Activated T-helper 17 cell treated with anti-CD3 and anti-CD28 coated beads, Interleukin-2, amount 50 U/mL, for 72 hours (primary cell): ENCODE measurements at regions not wholly inside any gene's neighbourhood (a gene's known extent, or its start where the extent isn't known, plus 50 kb on each side); places are given as distances from the start of the nearest gene placed in this dataset.
"Not testable (repeated sequence)": the region's sequence is repeated elsewhere in the genome, so short reads cannot be mapped to it uniquely, and the experiment has no call there.

ENCODE experiments used
- ATAC-seq: fragments of 150-1000 bp; cut with Tn5 transposase; replicated peaks from 2 replicates; pipeline ENCODE4 v1.10.0; 2021; ENCODE audit warnings: mild to moderate bottlenecking, moderate library complexity
- H3K27ac Mint-ChIP-seq: one replicate; pipeline ENCODE4 v1.8.0; 2022; ENCODE audit warnings: mixed read lengths
- H3K27me3 Mint-ChIP-seq: one replicate; pipeline ENCODE4 v1.8.0; 2022; ENCODE audit warnings: mixed read lengths
- H3K36me3 Mint-ChIP-seq: one replicate; pipeline ENCODE4 v1.8.0; 2022; ENCODE audit warnings: low read depth, mild to moderate bottlenecking, mixed read lengths
- H3K4me1 Mint-ChIP-seq: one replicate; pipeline ENCODE4 v1.8.0; 2022; ENCODE audit warnings: mixed read lengths
- H3K4me3 Mint-ChIP-seq: one replicate; pipeline ENCODE4 v1.8.0; 2022; ENCODE audit warnings: mild to moderate bottlenecking, mixed read lengths
- H3K9me3 Mint-ChIP-seq: one replicate; pipeline ENCODE4 v1.8.0; 2022; ENCODE audit warnings: mixed read lengths

DNA sequence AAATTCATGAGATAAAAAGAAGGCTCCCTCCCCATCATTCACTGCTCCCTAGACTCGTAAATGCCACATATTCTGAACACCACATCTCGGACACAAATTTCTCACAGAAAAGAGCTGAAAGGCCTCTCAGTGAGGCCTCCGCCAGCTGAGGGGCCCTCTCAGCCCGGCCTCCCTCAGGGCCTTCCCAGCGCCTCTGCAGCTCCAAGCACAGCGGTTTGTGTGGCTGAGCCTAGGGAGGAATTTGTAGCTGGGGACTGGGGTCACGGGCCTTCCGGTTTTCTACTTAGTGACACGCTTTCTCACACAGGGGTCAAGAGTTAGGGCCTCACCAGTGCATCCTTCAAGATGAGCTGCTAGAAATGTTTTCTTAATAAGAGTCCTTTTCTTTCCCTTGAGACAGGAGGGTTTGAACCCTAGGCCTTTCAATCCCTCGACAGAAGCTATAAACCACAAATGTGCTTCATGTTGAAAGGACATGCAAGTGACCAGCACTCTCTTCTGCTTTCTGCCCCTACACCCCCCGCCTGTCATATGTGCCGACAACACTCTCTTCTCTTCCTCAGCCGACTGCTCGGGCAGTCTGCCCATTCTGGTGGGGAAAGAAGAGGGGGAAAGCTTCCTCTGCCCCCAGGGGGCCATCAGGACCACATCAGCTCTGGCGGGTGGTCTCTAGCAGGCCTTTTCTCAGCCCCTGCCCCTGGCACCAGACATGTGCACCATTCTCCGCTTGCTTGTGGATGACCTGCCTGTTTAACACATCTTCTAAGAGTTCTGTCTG is 104.9 kb downstream of the CHIC2 start:
- Mint-ChIP-seq H3K36me3 (no peaks in the 10 kb centered on the region), H3K4me3 (no peak overlapping the region), H3K27me3 (no peaks in the 10 kb centered on the region), H3K9me3 (no peaks in the 10 kb centered on the region), H3K4me1 (no peaks in the 10 kb centered on the region), H3K27ac (no peak overlapping the region)
- no peak for ATAC-seq

DNA sequence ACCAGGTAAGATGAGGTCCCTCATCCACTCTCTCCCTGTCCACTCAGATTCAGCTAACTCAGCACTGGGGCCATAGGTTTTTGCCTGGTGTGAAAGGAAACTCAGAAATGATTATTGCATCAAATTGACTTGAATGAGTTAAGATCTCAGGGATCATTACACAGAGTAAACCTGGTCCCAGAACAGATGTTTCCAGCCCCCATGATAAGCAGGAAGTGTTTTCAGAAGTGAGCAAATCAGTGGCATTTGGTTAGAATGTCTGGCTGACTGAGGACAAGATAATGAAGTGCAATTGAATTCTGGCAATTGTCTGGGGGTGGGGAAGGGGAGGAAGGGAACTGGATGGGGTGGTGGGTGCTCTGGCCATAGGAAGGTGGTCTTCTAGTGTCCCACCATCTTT is 108.0 kb downstream of the CHIC2 start:
- ATAC-seq, result no peak
- no peaks in the 10 kb centered on the region for H3K36me3 Mint-ChIP-seq
- H3K4me3 Mint-ChIP-seq, result no peak overlapping the region
- H3K9me3 Mint-ChIP-seq, result no peaks in the 10 kb centered on the region
- no peaks in the 10 kb centered on the region for H3K27me3 Mint-ChIP-seq
- H3K4me1 Mint-ChIP-seq, result no peaks in the 10 kb centered on the region
- H3K27ac Mint-ChIP-seq, result no peak overlapping the region

DNA sequence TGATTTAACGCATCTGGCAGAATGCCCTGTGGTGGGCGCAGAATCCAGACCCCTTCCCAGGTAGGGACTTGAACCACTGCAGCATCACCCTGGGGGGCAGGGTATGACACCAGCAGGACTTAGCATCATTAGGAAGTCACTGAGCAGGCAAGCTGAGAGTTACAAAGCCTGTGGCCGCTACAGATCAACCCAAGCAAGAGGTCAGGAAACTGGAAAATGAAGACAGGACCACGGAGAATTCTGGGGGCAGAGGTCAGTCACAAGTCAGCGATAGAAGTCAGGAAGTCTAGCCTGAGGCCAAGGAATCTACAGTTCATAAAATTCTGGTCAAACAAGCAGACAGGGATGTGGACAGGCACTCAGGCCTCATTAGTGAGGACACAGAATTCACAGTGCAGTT is 108.4 kb downstream of the CHIC2 start:
- H3K27me3 Mint-ChIP-seq, result no peaks in the 10 kb centered on the region
- ATAC-seq, result no peak
- no peak overlapping the region for H3K27ac Mint-ChIP-seq
- no peaks in the 10 kb centered on the region for H3K4me1 Mint-ChIP-seq
- no peaks in the 10 kb centered on the region for H3K9me3 Mint-ChIP-seq
- no peaks in the 10 kb centered on the region for H3K36me3 Mint-ChIP-seq
- H3K4me3 Mint-ChIP-seq, result no peak overlapping the region

DNA sequence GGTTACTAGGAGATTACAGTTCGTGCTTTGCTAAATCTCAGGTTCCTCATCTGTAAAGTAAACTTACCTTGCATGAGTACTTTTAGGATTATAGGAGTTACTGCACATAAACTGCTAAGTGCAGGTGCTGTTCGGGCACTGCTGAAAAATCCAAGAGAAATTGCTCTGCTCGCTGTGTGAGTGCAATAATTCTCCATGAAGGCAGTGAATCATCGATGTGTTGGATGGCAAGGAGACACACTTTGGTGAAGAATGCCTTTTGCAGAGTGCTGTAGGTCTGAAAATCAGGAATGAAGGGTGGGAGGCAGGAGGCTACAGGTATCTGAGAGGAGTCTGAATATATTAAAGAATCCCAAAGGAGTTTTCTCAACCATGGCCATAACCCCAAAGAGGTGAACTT is 113.0 kb downstream of the CHIC2 start:
- H3K4me1 Mint-ChIP-seq, result no peaks in the 10 kb centered on the region
- H3K36me3 Mint-ChIP-seq, result no peaks in the 10 kb centered on the region
- H3K27me3 Mint-ChIP-seq, result peaks cover 4% of the 10 kb centered on the region
- no peak for ATAC-seq
- no peak overlapping the region for H3K27ac Mint-ChIP-seq
- no peak overlapping the region for H3K4me3 Mint-ChIP-seq
- H3K9me3 Mint-ChIP-seq, result no peaks in the 10 kb centered on the region

DNA sequence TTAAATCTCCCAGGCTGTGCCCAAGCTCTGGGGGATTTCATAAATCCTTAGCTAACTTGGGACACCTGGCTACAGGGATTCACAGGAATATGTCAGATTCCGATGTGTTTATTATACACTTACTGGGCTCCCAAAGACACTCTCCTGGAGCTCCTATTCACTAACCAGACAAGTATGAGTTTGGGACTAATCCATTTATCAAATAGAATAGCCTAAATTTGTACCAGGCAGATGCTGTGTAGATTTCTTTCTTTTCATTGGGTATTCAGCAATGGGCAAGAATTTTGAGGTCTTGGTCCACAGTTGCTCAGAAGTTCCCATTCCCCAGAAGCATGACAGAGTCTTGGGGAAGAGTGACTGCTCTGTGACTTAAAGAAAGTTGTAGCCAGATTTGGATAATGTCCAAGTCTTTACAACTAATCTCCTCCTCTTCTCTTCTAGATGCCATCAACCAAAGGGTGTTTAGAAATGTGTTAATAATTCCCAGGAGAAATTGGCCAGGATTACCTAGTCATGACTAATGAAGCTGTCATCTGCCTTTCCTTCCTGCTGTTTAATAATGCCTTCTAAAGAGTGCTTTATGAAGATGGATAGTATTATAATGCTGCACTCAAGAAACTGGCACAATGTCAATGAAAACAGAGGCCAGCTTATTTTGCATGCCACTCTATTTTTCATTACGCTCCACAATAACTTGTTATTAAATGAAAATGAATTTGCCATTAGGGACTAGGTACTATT is 120.9 kb downstream of the CHIC2 start:
- no peak for ATAC-seq
- H3K4me1 Mint-ChIP-seq, result no peaks in the 10 kb centered on the region
- H3K9me3 Mint-ChIP-seq, result no peaks in the 10 kb centered on the region
- peaks cover 4% of the 10 kb centered on the region for H3K27me3 Mint-ChIP-seq
- H3K36me3 Mint-ChIP-seq, result no peaks in the 10 kb centered on the region
- no peak overlapping the region for H3K4me3 Mint-ChIP-seq
- no peak overlapping the region for H3K27ac Mint-ChIP-seq

DNA sequence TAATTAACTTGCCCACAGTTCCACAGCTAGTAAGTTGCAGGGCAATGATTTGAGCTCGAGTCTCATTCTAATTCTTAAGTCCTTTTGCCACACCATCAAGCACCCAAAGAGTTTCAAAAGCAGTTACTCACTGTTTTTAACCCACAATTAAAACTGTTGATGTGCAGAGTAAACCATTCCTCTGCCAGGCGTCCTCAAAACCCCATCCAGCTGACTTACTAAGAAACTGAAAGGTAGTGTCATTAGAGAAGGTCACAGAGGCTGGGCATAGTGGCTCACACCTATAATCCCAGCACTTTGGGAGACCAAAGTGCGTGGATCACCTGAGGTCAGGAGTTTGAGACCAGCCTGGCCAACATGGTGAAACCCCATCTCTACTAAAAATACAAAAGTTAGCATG is 121.7 kb downstream of the CHIC2 start:
- H3K4me3 Mint-ChIP-seq, result no peak overlapping the region
- H3K4me1 Mint-ChIP-seq, result no peaks in the 10 kb centered on the region
- no peaks in the 10 kb centered on the region for H3K9me3 Mint-ChIP-seq
- H3K27me3 Mint-ChIP-seq, result peaks cover 3% of the 10 kb centered on the region
- no peaks in the 10 kb centered on the region for H3K36me3 Mint-ChIP-seq
- H3K27ac Mint-ChIP-seq, result no peak overlapping the region
- ATAC-seq, result peak; percentile 67

DNA sequence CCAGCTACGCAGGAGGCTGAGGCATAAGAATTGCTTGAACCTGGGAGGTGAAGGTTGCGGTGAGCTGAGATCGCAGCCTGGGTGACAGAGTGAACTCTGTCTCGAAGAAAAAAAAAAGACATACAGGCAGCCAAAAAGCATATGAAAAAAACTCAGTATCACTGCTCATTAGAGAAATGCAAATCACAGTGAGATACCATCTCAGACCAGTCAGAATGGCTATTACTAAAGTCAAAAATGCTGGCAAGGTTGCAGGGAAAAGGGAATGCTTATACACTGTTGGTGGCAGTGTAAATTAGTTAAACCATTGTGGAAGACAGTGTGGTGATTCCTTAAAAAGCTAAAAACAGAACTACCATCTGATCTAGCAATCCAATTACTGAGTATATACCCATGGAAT is 123.1 kb downstream of the CHIC2 start:
- Mint-ChIP-seq H3K36me3 (no peaks in the 10 kb centered on the region), H3K9me3 (no peaks in the 10 kb centered on the region), H3K27ac (no peak overlapping the region), H3K27me3 (peaks cover 4% of the 10 kb centered on the region), H3K4me3 (no peak overlapping the region), H3K4me1 (no peaks in the 10 kb centered on the region)
- no peak for ATAC-seq

DNA sequence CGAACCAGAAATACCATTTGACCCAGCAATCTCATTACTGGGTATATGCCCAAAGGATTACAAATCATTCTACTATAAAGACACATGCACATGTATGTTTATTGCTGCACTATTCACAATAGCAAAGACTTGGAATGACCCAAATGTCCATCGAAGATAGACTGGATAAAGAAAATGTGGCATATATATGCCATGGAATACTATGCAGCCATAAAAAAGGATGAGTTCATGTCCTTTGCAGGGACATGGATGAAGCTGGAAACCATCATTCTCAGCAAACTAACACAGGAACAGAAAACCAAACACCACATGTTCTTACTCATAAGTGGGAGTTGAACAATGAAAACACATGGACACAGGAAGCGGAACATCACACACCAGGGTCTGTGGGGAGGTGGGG is 124.5 kb downstream of the CHIC2 start:
- not testable (repeated sequence) for H3K4me3 Mint-ChIP-seq, H3K36me3 Mint-ChIP-seq, H3K9me3 Mint-ChIP-seq, H3K27ac Mint-ChIP-seq, H3K4me1 Mint-ChIP-seq, ATAC-seq, H3K27me3 Mint-ChIP-seq

DNA sequence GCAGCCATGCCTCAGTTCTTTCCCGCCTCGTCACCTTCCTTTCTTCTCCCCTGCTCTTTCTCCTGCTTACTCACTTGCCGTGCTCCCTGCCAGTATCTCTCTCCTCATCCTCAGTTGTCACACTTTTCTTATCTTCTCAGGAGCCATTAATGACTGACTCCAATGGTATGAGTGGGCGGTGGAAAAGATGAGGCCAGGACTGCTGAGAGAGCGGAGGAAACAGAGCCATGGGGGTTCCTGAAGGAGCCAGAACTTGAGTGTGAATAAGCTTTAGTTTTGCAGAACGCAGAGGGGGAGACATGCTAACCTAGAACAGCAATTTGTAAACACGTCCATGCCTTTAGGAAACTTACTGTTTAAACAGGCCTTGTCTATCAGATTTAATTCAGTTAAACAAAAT is 126.5 kb downstream of the CHIC2 start:
- Mint-ChIP-seq H3K4me3 (no peak overlapping the region), H3K27me3 (peaks cover 4% of the 10 kb centered on the region), H3K4me1 (no peaks in the 10 kb centered on the region), H3K9me3 (no peaks in the 10 kb centered on the region), H3K27ac (no peak overlapping the region), H3K36me3 (no peaks in the 10 kb centered on the region)
- no peak for ATAC-seq

DNA sequence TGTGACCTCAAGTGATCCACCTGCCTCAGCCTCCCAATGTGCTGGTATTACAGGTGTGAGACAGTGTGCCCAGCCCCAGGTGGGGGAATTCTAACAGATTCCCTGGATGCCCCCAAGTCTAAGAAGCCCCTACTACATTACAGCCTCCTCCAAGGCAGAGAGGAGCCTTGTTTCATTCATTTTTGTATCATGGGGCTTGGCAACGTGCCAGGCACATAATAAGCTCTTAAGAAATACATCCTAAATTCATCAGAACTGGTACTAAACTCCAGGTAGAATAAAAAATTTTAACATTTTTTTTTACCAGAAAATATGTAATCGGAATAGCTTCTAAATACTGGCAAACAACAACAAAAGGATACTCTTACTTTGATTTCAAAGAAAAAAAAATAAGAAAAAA is 127.1 kb downstream of the CHIC2 start:
- H3K4me3 Mint-ChIP-seq, result no peak overlapping the region
- ATAC-seq, result no peak
- no peaks in the 10 kb centered on the region for H3K36me3 Mint-ChIP-seq
- no peaks in the 10 kb centered on the region for H3K9me3 Mint-ChIP-seq
- H3K27ac Mint-ChIP-seq, result no peak overlapping the region
- no peaks in the 10 kb centered on the region for H3K4me1 Mint-ChIP-seq
- peaks cover 4% of the 10 kb centered on the region for H3K27me3 Mint-ChIP-seq

DNA sequence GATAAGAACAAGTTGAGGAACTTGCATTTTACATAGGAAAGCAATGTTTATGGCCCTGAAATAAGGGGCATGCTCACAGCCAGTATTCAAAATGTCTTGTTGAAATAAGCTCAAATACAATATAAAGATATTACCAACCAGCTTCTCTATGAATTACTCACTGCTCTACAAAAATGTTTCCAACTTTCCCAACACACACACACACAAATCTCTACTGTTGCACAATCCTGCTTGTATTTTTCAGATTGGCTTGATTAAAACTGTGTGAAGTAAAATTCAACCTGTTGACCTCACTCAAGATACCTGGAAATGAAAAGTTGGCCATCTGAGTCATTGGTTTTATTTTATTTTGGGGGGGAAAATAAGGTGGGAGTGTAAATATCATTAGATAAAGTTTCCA is 128.6 kb downstream of the CHIC2 start:
- Mint-ChIP-seq H3K4me3 (no peak overlapping the region), H3K27ac (no peak overlapping the region), H3K36me3 (no peaks in the 10 kb centered on the region), H3K4me1 (no peaks in the 10 kb centered on the region), H3K27me3 (peaks cover 8% of the 10 kb centered on the region), H3K9me3 (no peaks in the 10 kb centered on the region)
- no peak for ATAC-seq

DNA sequence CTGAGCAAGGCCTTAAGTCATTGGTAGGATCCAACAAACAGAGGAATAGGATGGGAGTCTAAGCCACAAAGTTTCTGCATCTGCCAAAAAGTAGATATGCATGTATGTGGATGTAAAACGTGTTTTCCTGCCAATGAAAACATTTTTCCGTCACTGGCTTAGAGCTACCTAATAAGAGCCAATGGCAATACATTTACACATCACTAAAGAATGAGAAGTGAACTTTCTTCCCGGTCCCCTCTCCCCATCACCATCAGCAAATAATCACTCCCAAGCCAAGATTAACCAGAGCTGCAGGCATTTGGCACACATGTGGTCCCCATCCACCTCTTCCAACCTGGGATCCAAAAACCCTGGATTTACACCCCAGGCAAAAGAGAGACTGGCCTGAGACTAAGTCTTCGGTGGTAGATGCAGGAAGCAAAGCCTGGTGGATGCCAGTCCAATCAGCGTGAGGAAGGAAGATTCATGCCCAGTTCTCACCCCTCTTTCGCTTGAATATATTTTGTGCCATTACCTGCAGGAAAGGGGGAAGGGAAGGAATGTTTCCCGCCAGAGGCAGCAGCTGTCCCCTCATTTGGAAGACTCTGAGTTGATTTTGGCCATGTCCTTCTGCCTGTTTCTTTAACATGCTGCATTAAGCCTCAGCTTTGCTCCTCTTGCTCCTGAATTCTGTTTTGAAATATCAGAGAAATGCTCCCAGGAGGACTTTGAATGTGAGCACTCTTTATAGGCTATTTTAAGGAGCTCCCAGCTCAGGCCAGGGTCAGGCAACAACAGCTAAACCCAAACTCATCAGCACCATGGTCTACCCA is 131.4 kb downstream of the CHIC2 start:
- Mint-ChIP-seq H3K9me3 (no peaks in the 10 kb centered on the region), H3K27ac (no peak overlapping the region), H3K36me3 (no peaks in the 10 kb centered on the region), H3K27me3 (peaks cover 8% of the 10 kb centered on the region), H3K4me3 (no peak overlapping the region), H3K4me1 (no peaks in the 10 kb centered on the region)
- ATAC-seq, result no peak

DNA sequence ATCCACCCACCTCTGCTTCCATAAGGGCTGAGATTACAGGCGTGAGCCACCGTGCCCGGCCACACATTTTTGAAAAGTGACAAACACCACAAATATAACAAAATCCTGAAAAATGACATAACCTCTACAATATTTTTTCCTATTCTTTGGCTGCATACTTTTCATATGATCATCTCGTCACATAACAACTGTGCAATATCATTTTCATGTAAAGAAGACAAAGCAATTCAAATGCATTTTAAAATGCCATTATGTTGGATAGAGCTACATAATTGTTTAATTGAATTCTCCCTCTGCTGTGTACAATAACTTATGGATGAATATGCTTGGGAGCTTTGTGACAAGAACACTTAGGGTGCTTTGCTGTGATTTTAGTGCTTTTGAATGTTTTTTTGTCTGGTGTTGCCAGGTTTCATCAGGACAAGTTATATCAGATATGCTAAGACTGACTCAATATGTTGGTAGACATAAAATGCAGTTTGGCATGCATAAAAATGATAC is 132.9 kb downstream of the CHIC2 start:
- peaks cover 4% of the 10 kb centered on the region for H3K27me3 Mint-ChIP-seq
- H3K9me3 Mint-ChIP-seq, result no peaks in the 10 kb centered on the region
- no peak overlapping the region for H3K27ac Mint-ChIP-seq
- H3K4me3 Mint-ChIP-seq, result no peak overlapping the region
- ATAC-seq, result no peak
- no peaks in the 10 kb centered on the region for H3K36me3 Mint-ChIP-seq
- H3K4me1 Mint-ChIP-seq, result no peaks in the 10 kb centered on the region

DNA sequence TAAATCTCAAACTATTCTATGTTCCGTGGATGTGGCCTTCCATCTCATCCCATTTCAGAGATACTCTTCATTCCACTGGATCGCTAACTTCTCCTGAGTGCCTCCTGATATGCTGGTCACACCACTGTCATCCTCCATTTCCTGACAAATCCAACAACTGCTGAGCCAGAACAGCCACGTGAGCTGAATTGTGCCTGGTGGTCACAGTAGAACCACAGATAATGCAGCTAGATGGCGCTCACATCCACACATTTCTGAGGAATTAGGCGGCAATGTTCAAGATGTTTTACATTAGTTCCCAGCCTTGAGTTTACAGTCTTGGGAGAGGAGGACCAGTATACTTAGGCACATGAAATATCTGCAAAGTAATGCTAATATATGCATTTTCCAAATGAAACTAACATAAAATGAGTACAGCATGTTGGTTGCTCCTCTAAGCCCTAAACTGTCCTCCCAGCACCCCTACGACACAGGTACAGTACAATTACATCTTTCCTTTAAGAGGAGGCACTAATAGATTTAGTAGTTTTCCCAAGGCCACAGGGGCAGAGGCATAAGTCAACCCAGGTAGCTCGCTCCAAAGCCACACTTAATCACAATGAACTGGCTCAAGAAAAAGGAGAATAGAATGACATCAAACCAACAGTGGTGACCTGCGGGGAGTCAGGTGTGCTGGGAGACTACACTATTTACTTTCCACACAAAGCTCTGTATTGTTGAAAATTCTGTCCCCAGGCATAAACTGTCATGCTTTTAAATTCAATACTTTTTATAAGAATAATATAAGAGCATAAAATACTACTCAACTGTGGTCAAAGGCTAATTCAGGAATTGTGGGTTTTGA is 134.2 kb downstream of the CHIC2 start:
- ATAC-seq, result peak; percentile 76
- Mint-ChIP-seq H3K4me3 (no peak overlapping the region), H3K27me3 (peaks cover 4% of the 10 kb centered on the region), H3K27ac (no peak overlapping the region), H3K9me3 (no peaks in the 10 kb centered on the region), H3K36me3 (no peaks in the 10 kb centered on the region), H3K4me1 (no peaks in the 10 kb centered on the region)
